ENCODE measurements at regions not wholly inside any gene's neighbourhood (a gene's known extent, or its start where the extent isn't known, plus 50 kb on each side); places are given as distances from the start of the nearest gene placed in this dataset.

DNA sequence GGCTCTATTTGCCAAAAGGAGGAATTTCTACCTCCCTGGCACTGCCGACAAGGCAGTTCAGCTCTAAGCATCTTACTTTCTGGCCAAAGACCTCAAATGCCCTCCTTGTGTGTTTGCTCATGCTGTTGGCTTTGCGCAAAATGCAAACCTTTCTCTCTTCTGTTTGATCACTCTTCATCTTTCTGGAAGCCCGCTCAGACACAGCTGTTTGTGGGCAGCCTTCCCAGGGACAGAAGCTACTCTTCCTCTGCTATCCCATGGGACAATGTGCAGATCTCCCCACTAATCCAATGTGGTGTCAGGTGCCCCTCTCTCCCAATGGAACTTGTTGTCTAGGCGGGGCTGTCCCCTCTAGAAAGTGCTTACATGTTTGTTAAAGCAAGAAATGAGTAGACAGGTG, 278.7 kb downstream of the CCSER2 start (continued):
- TF ChIP-seq, protein P1, sequence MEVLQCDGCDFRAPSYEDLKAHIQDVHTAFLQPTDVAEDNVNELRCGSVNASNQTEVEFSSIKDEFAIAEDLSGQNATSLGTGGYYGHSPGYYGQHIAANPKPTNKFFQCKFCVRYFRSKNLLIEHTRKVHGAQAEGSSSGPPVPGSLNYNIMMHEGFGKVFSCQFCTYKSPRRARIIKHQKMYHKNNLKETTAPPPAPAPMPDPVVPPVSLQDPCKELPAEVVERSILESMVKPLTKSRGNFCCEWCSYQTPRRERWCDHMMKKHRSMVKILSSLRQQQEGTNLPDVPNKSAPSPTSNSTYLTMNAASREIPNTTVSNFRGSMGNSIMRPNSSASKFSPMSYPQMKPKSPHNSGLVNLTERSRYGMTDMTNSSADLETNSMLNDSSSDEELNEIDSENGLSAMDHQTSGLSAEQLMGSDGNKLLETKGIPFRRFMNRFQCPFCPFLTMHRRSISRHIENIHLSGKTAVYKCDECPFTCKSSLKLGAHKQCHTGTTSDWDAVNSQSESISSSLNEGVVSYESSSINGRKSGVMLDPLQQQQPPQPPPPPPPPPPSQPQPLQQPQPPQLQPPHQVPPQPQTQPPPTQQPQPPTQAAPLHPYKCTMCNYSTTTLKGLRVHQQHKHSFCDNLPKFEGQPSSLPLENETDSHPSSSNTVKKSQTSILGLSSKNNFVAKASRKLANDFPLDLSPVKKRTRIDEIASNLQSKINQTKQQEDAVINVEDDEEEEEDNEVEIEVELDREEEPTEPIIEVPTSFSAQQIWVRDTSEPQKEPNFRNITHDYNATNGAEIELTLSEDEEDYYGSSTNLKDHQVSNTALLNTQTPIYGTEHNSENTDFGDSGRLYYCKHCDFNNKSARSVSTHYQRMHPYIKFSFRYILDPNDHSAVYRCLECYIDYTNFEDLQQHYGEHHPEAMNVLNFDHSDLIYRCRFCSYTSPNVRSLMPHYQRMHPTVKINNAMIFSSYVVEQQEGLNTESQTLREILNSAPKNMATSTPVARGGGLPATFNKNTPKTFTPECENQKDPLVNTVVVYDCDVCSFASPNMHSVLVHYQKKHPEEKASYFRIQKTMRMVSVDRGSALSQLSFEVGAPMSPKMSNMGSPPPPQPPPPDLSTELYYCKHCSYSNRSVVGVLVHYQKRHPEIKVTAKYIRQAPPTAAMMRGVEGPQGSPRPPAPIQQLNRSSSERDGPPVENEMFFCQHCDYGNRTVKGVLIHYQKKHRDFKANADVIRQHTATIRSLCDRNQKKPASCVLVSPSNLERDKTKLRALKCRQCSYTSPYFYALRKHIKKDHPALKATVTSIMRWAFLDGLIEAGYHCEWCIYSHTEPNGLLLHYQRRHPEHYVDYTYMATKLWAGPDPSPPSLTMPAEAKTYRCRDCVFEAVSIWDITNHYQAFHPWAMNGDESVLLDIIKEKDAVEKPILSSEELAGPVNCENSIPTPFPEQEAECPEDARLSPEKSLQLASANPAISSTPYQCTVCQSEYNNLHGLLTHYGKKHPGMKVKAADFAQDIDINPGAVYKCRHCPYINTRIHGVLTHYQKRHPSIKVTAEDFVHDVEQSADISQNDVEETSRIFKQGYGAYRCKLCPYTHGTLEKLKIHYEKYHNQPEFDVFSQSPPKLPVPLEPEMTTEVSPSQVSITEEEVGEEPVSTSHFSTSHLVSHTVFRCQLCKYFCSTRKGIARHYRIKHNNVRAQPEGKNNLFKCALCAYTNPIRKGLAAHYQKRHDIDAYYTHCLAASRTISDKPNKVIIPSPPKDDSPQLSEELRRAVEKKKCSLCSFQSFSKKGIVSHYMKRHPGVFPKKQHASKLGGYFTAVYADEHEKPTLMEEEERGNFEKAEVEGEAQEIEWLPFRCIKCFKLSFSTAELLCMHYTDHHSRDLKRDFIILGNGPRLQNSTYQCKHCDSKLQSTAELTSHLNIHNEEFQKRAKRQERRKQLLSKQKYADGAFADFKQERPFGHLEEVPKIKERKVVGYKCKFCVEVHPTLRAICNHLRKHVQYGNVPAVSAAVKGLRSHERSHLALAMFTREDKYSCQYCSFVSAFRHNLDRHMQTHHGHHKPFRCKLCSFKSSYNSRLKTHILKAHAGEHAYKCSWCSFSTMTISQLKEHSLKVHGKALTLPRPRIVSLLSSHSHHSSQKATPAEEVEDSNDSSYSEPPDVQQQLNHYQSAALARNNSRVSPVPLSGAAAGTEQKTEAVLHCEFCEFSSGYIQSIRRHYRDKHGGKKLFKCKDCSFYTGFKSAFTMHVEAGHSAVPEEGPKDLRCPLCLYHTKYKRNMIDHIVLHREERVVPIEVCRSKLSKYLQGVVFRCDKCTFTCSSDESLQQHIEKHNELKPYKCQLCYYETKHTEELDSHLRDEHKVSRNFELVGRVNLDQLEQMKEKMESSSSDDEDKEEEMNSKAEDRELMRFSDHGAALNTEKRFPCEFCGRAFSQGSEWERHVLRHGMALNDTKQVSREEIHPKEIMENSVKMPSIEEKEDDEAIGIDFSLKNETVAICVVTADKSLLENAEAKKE (CRISPR knock-in tag; IDR thresholded peaks at IDR 0.05) = no peak
- TF ChIP-seq EZH2phosphoT487 (IDR thresholded peaks at IDR 0.05; ENCODE audit: unreplicated experiment) = no peak
- no peak for TF ChIP-seq STAT1 (IDR thresholded peaks at IDR 0.05; ENCODE audit: unreplicated experiment)
- TF ChIP-seq, protein P2, sequence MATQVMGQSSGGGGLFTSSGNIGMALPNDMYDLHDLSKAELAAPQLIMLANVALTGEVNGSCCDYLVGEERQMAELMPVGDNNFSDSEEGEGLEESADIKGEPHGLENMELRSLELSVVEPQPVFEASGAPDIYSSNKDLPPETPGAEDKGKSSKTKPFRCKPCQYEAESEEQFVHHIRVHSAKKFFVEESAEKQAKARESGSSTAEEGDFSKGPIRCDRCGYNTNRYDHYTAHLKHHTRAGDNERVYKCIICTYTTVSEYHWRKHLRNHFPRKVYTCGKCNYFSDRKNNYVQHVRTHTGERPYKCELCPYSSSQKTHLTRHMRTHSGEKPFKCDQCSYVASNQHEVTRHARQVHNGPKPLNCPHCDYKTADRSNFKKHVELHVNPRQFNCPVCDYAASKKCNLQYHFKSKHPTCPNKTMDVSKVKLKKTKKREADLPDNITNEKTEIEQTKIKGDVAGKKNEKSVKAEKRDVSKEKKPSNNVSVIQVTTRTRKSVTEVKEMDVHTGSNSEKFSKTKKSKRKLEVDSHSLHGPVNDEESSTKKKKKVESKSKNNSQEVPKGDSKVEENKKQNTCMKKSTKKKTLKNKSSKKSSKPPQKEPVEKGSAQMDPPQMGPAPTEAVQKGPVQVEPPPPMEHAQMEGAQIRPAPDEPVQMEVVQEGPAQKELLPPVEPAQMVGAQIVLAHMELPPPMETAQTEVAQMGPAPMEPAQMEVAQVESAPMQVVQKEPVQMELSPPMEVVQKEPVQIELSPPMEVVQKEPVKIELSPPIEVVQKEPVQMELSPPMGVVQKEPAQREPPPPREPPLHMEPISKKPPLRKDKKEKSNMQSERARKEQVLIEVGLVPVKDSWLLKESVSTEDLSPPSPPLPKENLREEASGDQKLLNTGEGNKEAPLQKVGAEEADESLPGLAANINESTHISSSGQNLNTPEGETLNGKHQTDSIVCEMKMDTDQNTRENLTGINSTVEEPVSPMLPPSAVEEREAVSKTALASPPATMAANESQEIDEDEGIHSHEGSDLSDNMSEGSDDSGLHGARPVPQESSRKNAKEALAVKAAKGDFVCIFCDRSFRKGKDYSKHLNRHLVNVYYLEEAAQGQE (IDR thresholded peaks at IDR 0.05; ENCODE audit: unreplicated experiment) = no peak

DNA sequence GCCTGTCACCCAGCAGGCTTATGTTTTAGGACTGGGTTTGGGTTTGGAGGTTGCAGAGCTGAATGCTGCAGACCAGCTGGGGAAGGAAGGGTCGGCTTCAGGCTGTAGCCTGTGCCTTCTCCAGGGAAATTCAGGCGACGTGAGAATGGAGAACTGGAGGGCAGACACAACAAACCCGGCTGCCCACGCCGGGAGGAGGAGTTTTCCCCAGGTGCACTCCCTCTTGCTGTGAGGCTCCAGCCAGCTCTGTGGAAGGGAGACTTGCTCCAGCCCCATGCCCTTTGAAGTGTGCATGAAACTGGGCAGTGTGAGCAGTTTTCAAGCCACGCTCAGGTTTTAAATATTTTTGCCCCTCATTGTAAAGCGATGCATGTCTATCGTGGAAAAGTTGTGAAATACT, 279.1 kb downstream of the CCSER2 start:
- Histone ChIP-seq H3K4me2 (no peak overlapping the region), H4K20me1 (replicated peaks; ENCODE audit: insufficient read depth) (no peaks in the 10 kb centered on the region), H3K79me2 (replicated peaks; ENCODE audit: insufficient read depth) (no peaks in the 10 kb centered on the region), H2AFZ (peak overlapping the region; percentile 86), H3F3A (replicated peaks; ENCODE audit: low read depth) (no peaks in the 10 kb centered on the region), H3K27me3 (ENCODE audit: insufficient read depth) (peaks cover 19% of the 10 kb centered on the region), H3K27ac (ENCODE audit: low read depth) (no peak overlapping the region), H3K36me3 (ENCODE audit: insufficient read depth) (no peaks in the 10 kb centered on the region), H3K4me1 (ENCODE audit: insufficient read depth) (peaks cover 22% of the 10 kb centered on the region), H3K9me2 (ENCODE audit: insufficient read depth) (no peaks in the 10 kb centered on the region), H3K4me3 (no peak overlapping the region)
- H3K4me3 Mint-ChIP-seq = no peak overlapping the region
- ATAC-seq (peak; percentile 58), DNase-seq (ENCODE audit: low spot score) (no peak)
- H3K27ac Mint-ChIP-seq = no peak overlapping the region
- H3K9me3 Mint-ChIP-seq = no peaks in the 10 kb centered on the region
- H3K27me3 Mint-ChIP-seq (ENCODE audit: insufficient read depth, low read depth, poor library complexity) = peaks cover 4% of the 10 kb centered on the region
- peaks cover 29% of the 10 kb centered on the region for H3K4me1 Mint-ChIP-seq
- H3K36me3 Mint-ChIP-seq (ENCODE audit: low read depth) = no peaks in the 10 kb centered on the region
- no peak for TF ChIP-seq NANOG (IDR thresholded peaks at IDR 0.05; ENCODE audit: borderline replicate concordance)
- TF ChIP-seq, protein P3, sequence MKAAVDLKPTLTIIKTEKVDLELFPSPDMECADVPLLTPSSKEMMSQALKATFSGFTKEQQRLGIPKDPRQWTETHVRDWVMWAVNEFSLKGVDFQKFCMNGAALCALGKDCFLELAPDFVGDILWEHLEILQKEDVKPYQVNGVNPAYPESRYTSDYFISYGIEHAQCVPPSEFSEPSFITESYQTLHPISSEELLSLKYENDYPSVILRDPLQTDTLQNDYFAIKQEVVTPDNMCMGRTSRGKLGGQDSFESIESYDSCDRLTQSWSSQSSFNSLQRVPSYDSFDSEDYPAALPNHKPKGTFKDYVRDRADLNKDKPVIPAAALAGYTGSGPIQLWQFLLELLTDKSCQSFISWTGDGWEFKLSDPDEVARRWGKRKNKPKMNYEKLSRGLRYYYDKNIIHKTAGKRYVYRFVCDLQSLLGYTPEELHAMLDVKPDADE (IDR thresholded peaks at IDR 0.05) = no peak
- TF ChIP-seq POLR2AphosphoS5 (IDR thresholded peaks at IDR 0.05; ENCODE audit: low read depth) = no peak

Measured in GM23338 (cell line).